Thymus (tissue), 11 donors: ENCODE measurements at regions not wholly inside any gene's neighbourhood (a gene's known extent, or its start where the extent isn't known, plus 50 kb on each side); places are given as distances from the start of the nearest gene placed in this dataset.
"Not testable (repeated sequence)": the region's sequence is repeated elsewhere in the genome, so short reads cannot be mapped to it uniquely, and the experiment has no call there.

Experiments used
- DNase-seq, 9 donors: peaks; one replicate each; pipeline ENCODE4 v3.0.0-alpha.2; 2013; ENCODE audit warnings: low spot score in 9 of 9, low read depth in 6 of 9, missing footprints in 1 of 9
- H3K27ac ChIP-seq, 2 donors: one replicate each; pipeline ENCODE4 v1.5.1; 2013; ENCODE audit warnings: control low read depth in 1 of 2, low read depth in 1 of 2, low read length in 1 of 2, mild to moderate bottlenecking in 1 of 2, moderate library complexity in 1 of 2
- H3K27me3 ChIP-seq, 2 donors: one replicate each; pipeline ENCODE4 v1.5.1; 2013; ENCODE audit warnings: low read length in 1 of 2; ENCODE audit not compliant: control insufficient read depth in 2 of 2, insufficient read depth in 1 of 2
- H3K36me3 ChIP-seq, 2 donors: one replicate each; pipeline ENCODE4 v1.5.1; 2013; ENCODE audit warnings: low read length in 1 of 2, mild to moderate bottlenecking in 1 of 2, moderate library complexity in 1 of 2; ENCODE audit not compliant: control insufficient read depth in 2 of 2, insufficient read depth in 2 of 2
- H3K4me1 ChIP-seq, 2 donors: one replicate each; pipeline ENCODE4 v1.5.1; 2013; ENCODE audit warnings: low read length in 2 of 2; ENCODE audit not compliant: control insufficient read depth in 2 of 2, insufficient read depth in 2 of 2
- H3K4me3 ChIP-seq, 2 donors: one replicate each; pipeline ENCODE4 v1.5.1; 2013; ENCODE audit warnings: low read length in 2 of 2, control low read depth in 1 of 2, mild to moderate bottlenecking in 1 of 2
- H3K9me3 ChIP-seq, 2 donors: one replicate each; pipeline ENCODE4 v1.5.1; 2013; ENCODE audit warnings: low read length in 1 of 2, mild to moderate bottlenecking in 1 of 2; ENCODE audit not compliant: control insufficient read depth in 2 of 2, insufficient read depth in 1 of 2
- WGBS: extraction: QIAGEN DNeasy Blood & Tissue Kit; methylation state at CpG from one replicate; pipeline ENCODE4 v1.1.7; 2013; 5-methylcytosine and 5-hydroxymethylcytosine counted together
- donor health status: healthy.

GRCh38 chrX:93404121-93404520 is 269.3 kb downstream of the NAP1L3 start:
- DNase-seq, result no peak
- no peaks in the 10 kb centered on the region for H3K36me3 ChIP-seq
- H3K27ac ChIP-seq, result no peak overlapping the region
- no peaks in the 10 kb centered on the region for H3K27me3 ChIP-seq
- H3K9me3 ChIP-seq, result peaks cover 0 to 8% of the 10 kb centered on the region in 2 donors
- WGBS, result 97% methylated on average over 3 of the region's 3 CpGs
- H3K4me1 ChIP-seq, result no peaks in the 10 kb centered on the region
- H3K4me3 ChIP-seq, result no peak overlapping the region

- 83% methylated on average over 7 of the region's 7 CpGs for WGBS
- H3K27me3 ChIP-seq, result no peaks in the 10 kb centered on the region
- no peak overlapping the region for H3K4me3 ChIP-seq
- DNase-seq, result no peak
- H3K4me1 ChIP-seq, result no peaks in the 10 kb centered on the region
- H3K36me3 ChIP-seq, result no peaks in the 10 kb centered on the region
- no peak overlapping the region for H3K27ac ChIP-seq
- no peaks in the 10 kb centered on the region for H3K9me3 ChIP-seq
These were observed 318.7 kb downstream of the NAP1L3 start for GRCh38 chrX:93354651-93355050.

- no peak for DNase-seq
- Histone ChIP-seq H3K9me3 (peaks cover 0 to 5% of the 10 kb centered on the region in 2 donors), H3K36me3 (no peaks in the 10 kb centered on the region), H3K4me1 (no peaks in the 10 kb centered on the region), H3K4me3 (no peak overlapping the region), H3K27me3 (no peaks in the 10 kb centered on the region), H3K27ac (no peak overlapping the region)
- 65% methylated on average over 3 of the region's 3 CpGs for WGBS
These were observed 327.1 kb downstream of the NAP1L3 start for GRCh38 chrX:93346309-93346708.

GRCh38 chrX:93344287-93344686 is 329.1 kb downstream of the NAP1L3 start:
- not testable (repeated sequence) for H3K4me3 ChIP-seq, H3K27me3 ChIP-seq, H3K27ac ChIP-seq, H3K36me3 ChIP-seq, H3K9me3 ChIP-seq, DNase-seq, H3K4me1 ChIP-seq
- 93% methylated on average over 2 of the region's 2 CpGs for WGBS

DNA sequence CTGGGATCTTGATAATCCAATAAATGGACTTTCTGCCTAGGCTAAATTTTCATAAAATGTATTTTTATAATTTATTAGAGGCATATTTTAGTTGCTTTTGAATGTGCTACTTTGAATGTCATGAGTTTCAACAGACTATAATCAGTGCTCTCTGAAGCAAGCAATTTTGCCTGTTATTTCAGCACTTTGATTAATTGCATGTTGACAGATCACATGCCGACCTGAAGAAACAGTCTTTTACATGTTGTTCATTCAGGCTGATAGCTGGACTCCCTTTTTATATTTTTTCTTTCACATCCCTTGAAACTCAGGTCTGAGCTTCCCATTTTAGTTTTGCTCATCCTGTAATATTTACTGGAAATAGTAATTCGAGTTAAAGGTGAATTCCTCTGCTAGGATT is 341.0 kb downstream of the NAP1L3 start:
- H3K36me3 ChIP-seq, result no peaks in the 10 kb centered on the region
- no peaks in the 10 kb centered on the region for H3K27me3 ChIP-seq
- H3K27ac ChIP-seq, result no peak overlapping the region
- no peak overlapping the region for H3K4me3 ChIP-seq
- no peaks in the 10 kb centered on the region for H3K9me3 ChIP-seq
- H3K4me1 ChIP-seq, result no peaks in the 10 kb centered on the region
- 63% methylated on average over 2 of the region's 2 CpGs for WGBS
- no peak for DNase-seq

- H3K27me3 ChIP-seq, result no peaks in the 10 kb centered on the region
- 95% methylated on average over 3 of the region's 3 CpGs for WGBS
- H3K4me1 ChIP-seq, result no peaks in the 10 kb centered on the region
- no peaks in the 10 kb centered on the region for H3K9me3 ChIP-seq
- no peak overlapping the region for H3K4me3 ChIP-seq
- H3K27ac ChIP-seq, result no peak overlapping the region
- DNase-seq, result no peak
- no peaks in the 10 kb centered on the region for H3K36me3 ChIP-seq
These were observed 351.3 kb downstream of the NAP1L3 start for GRCh38 chrX:93322110-93322509.

GRCh38 chrX:93319609-93320008 is 353.8 kb downstream of the NAP1L3 start:
- H3K36me3 ChIP-seq, result no peaks in the 10 kb centered on the region
- 74% methylated on average over 5 of the region's 5 CpGs for WGBS
- no peak overlapping the region for H3K4me3 ChIP-seq
- H3K4me1 ChIP-seq, result no peaks in the 10 kb centered on the region
- no peaks in the 10 kb centered on the region for H3K9me3 ChIP-seq
- DNase-seq, result no peak
- no peak overlapping the region for H3K27ac ChIP-seq
- no peaks in the 10 kb centered on the region for H3K27me3 ChIP-seq
